Fibroblast of pulmonary artery (primary cell): ENCODE measurements at regions not wholly inside any gene's neighbourhood (a gene's known extent, or its start where the extent isn't known, plus 50 kb on each side); places are given as distances from the start of the nearest gene placed in this dataset.
"Not testable (repeated sequence)": the region's sequence is repeated elsewhere in the genome, so short reads cannot be mapped to it uniquely, and the experiment has no call there.

ENCODE experiments used
- DNase-seq: peaks from one replicate; pipeline ENCODE4 v3.0.0-alpha.2; 2010; ENCODE audit warnings: low read depth
- H3K4me3 ChIP-seq: replicated peaks from 2 replicates; pipeline ENCODE4 v1.5.1; 2011; ENCODE audit warnings: low read depth, mild to moderate bottlenecking, control low read depth, low read length, moderate library complexity
- CTCF ChIP-seq: IDR thresholded peaks from 2 replicates; pipeline ENCODE4 v1.5.1; 2011; ENCODE audit warnings: mild to moderate bottlenecking, control low read depth, low read length, inconsistent platforms; ENCODE audit errors: missing control alignments

- no peak overlapping the region for H3K4me3 ChIP-seq
- DNase-seq, result no peak
- no peak for TF ChIP-seq CTCF
These were observed 73.4 kb downstream of the FGD2 start for GRCh38 chr6:37078814-37079213.

- no peak for TF ChIP-seq CTCF
- no peak for DNase-seq
These were observed 75.7 kb downstream of the FGD2 start for GRCh38 chr6:37081042-37081607.

GRCh38 chr6:37082390-37083130 is 77.1 kb downstream of the FGD2 start:
- no peak for DNase-seq
- TF ChIP-seq CTCF, result no peak
- H3K4me3 ChIP-seq, result no peak overlapping the region

More at GRCh38 chr6:37081042-37081607, 75.7 kb downstream of the FGD2 start:
- H3K4me3 ChIP-seq, result no peak overlapping the region

GRCh38 chr6:37083243-37084138 is 78.0 kb downstream of the FGD2 start:
- no peak for TF ChIP-seq CTCF
- H3K4me3 ChIP-seq, result no peak overlapping the region
- peak; percentile 99 for DNase-seq

- H3K4me3 ChIP-seq, result not testable (repeated sequence)
These were observed 79.2 kb downstream of the FGD2 start for GRCh38 chr6:37084665-37085064.

GRCh38 chr6:37085198-37085597 is 79.7 kb downstream of the FGD2 start:
- DNase-seq, result no peak
- no peak for TF ChIP-seq CTCF
- H3K4me3 ChIP-seq, result no peak overlapping the region

More at GRCh38 chr6:37084665-37085064, 79.2 kb downstream of the FGD2 start:
- DNase-seq, result not testable (repeated sequence)

- TF ChIP-seq CTCF, result no peak
- no peak overlapping the region for H3K4me3 ChIP-seq
- DNase-seq, result no peak
These were observed 81.1 kb upstream of the PIM1 start for GRCh38 chr6:37088897-37089296.
